Esophagus (tissue), 2 donors: ENCODE measurements at regions not wholly inside any gene's neighbourhood (a gene's known extent, or its start where the extent isn't known, plus 50 kb on each side); places are given as distances from the start of the nearest gene placed in this dataset.

Experiments
- H3K27ac ChIP-seq, 2 donors: one replicate each; pipeline ENCODE4 v1.5.1; 2013; ENCODE audit warnings: low read depth in 2 of 2, mild to moderate bottlenecking in 2 of 2, inconsistent platforms in 1 of 2, low read length in 1 of 2, moderate library complexity in 1 of 2
- H3K27me3 ChIP-seq, 2 donors: one replicate each; pipeline ENCODE4 v1.6.1; 2013; ENCODE audit warnings: low read length in 2 of 2, control low read depth in 1 of 2, mild to moderate bottlenecking in 1 of 2; ENCODE audit not compliant: insufficient read depth in 2 of 2, control insufficient read depth in 1 of 2
- H3K36me3 ChIP-seq, 2 donors: one replicate each; pipeline ENCODE4 v1.6.1; 2013; ENCODE audit warnings: low read length in 1 of 2; ENCODE audit not compliant: control insufficient read depth in 2 of 2, insufficient read depth in 2 of 2
- H3K4me1 ChIP-seq, 2 donors: one replicate each; pipeline ENCODE4 v1.6.1; 2013; ENCODE audit warnings: low read length in 1 of 2; ENCODE audit not compliant: control insufficient read depth in 2 of 2, insufficient read depth in 2 of 2
- H3K4me3 ChIP-seq, 2 donors: one replicate each; pipeline ENCODE4 v1.5.1; 2013; ENCODE audit warnings: low read length in 2 of 2, mild to moderate bottlenecking in 2 of 2, low read depth in 1 of 2, moderate library complexity in 1 of 2
- H3K9me3 ChIP-seq, 2 donors: one replicate each; pipeline ENCODE4 v1.6.1; 2013; ENCODE audit warnings: mild to moderate bottlenecking in 2 of 2, low read depth in 1 of 2, low read length in 1 of 2, moderate library complexity in 1 of 2; ENCODE audit not compliant: control insufficient read depth in 2 of 2, insufficient read depth in 1 of 2
- WGBS, 2 donors: extraction: QIAGEN DNeasy Blood & Tissue Kit; methylation state at CpG; one replicate each; pipeline ENCODE4 v1.1.7; 2013; 5-methylcytosine and 5-hydroxymethylcytosine counted together
- donor health status: healthy with polysubstance abuse.
- donor health status: Bipolar disorder and iron deficiency.

DNA sequence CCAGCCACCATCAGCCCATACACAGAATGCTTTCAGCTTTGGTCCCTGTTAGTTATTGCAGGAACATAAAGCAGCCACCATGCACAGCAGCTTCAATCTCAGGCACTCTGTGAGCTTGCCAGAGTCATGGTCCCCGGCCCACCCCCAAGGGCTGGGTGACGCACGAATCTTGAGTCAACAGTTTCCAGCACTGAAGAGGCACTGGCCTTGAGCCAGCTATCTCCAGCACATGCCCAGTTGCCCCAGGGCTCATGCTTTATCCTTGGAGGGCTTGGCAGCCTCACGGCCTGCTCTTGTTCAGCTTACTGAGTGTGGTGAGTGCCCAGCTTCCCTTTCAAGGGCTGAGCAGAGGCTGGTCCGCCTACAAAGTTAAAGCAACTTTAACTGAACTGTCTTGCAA, 200.7 kb upstream of the RAB4A start:
- Histone ChIP-seq H3K9me3 (no peaks in the 10 kb centered on the region), H3K4me3 (no peak overlapping the region), H3K36me3 (no peaks in the 10 kb centered on the region), H3K27me3 (no peaks in the 10 kb centered on the region), H3K27ac (no peak overlapping the region), H3K4me1 (peaks cover 3 to 10% of the 10 kb centered on the region in 2 donors)
- 26 to 28% methylated on average over 5 of the region's 5 CpGs for WGBS, 2 donors

DNA sequence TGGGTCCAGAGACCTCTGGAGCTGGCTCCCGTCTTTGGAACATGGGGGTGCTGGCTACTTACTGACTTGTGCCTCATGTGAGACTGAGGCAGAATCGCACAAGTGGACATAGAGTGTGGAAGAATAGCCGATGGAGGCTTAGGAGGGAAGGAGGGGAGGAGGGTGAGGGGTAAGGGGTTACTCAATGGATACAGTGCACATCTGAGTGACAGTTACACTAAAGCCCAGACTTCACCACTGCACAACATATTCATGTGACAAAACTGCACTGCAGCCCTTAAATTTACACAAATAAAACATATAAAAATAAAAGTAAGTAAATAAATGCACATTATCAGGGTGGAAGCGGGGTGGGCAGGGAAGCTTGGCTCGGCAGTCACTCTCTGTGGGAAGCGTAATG, 197.7 kb upstream of the RAB4A start:
- H3K4me3 ChIP-seq: no peak overlapping the region
- H3K4me1 ChIP-seq: peaks cover 3 to 4% of the 10 kb centered on the region in 2 donors
- WGBS, 2 donors: 90 to 96% methylated on average over 6 of the region's 6 CpGs

DNA sequence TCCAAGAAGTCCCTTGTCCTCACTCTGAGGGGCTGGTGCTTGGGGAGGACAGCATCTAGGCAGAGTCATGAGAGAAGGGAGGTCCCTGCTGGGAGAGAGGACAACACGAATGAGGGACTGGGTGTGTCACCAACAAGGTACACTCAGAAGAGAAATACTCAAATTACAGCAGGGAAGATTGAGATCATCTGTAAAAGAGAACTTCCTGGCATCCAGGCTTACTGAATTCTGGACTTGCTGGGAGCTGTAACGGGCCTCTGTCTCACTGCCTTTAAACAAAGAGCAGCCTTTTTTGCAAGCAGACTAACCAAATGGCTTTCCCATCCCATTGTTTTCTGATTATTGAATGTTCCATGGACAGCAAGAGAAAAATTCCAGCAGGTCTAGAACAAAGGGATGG, 195.7 kb upstream of the RAB4A start:
- H3K9me3 ChIP-seq: no peaks in the 10 kb centered on the region
- no peak overlapping the region for H3K27ac ChIP-seq
- WGBS, 2 donors: 51 to 56% methylated on average over 2 of the region's 2 CpGs
- H3K27me3 ChIP-seq: no peaks in the 10 kb centered on the region
- H3K4me1 ChIP-seq: peaks cover under 1 to 3% of the 10 kb centered on the region in 2 donors
- no peak overlapping the region for H3K4me3 ChIP-seq
- H3K36me3 ChIP-seq: no peaks in the 10 kb centered on the region

More for the DNA sequence above, 197.7 kb upstream of the RAB4A start:
- Histone ChIP-seq H3K27me3 (no peaks in the 10 kb centered on the region), H3K27ac (no peak overlapping the region), H3K36me3 (no peaks in the 10 kb centered on the region), H3K9me3 (no peaks in the 10 kb centered on the region)

DNA sequence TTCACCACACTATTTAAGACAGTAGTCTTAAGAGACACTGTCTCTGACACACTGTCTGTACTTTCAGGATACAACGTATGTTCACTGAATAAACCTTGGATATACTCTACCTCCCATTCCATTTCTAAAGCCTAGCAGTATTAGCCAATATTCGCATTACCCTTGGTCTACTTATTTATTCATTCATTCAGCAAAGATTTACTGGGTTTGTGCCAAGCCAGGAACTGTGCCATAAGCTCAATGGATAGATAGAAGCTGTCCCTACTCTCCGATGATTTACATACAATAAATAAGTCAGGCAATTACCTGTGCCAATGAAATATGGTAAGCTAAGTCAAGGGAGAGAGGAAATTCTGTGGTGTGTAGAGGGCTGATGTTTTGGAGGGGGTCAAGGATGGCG, 195.2 kb upstream of the RAB4A start:
- Histone ChIP-seq H3K27me3 (no peaks in the 10 kb centered on the region), H3K4me3 (no peak overlapping the region), H3K27ac (no peak overlapping the region), H3K36me3 (no peaks in the 10 kb centered on the region), H3K9me3 (no peaks in the 10 kb centered on the region), H3K4me1 (no peaks in the 10 kb centered on the region)
- WGBS, 2 donors: 58 to 69% methylated on average over 4 of the region's 4 CpGs

DNA sequence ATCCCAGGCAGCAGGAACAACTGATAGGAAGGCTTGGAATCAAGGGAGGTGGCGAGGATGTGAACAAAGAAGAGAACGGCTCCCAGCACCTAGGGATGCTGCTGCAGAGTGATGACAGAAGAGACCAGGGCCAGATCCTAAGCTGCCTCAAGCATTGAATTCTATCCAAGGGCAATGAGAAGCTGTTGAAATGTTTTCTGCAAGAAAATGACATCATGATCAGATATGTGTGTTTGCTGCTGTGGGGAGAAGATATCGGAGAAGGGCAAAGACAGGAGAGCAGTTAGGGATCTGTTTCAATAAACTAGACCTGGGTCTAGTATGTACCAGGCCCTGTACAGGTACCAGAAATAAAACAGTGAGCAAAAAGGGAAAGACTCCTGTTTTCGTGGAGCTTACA, 194.7 kb upstream of the RAB4A start:
- no peaks in the 10 kb centered on the region for H3K36me3 ChIP-seq
- no peak overlapping the region for H3K27ac ChIP-seq
- 74 to 85% methylated on average over 4 of the region's 4 CpGs for WGBS, 2 donors
- no peak overlapping the region for H3K4me3 ChIP-seq
- H3K4me1 ChIP-seq: no peaks in the 10 kb centered on the region
- H3K27me3 ChIP-seq: no peaks in the 10 kb centered on the region
- no peaks in the 10 kb centered on the region for H3K9me3 ChIP-seq

DNA sequence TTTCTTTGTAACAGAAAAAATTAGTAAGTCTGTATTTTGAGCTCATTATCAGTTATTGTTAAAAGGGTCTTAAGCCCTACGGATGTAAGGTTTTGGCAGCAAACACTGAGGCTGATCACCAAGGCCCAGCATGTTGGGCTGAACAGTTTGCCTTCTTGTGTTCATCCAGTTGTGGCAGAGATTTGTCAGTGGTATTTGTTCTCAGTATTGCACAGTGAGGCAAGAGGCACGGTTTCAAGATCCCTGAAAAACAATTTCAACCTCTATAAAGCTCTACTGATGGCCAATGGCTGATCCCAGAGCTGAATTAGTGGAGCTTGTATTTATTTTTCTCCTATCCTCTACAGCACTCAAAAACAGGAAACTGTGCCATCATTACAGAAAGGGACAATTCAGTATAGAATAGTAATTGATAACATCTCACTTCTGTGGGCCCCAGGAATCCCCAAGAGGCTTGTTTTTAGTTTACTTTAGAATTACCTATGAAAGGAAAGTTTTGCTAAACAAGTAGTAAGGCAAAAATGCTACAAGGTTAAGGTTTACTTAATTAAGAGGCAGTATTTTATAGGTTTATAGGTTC, 191.8 kb upstream of the RAB4A start:
- Histone ChIP-seq H3K27me3 (no peaks in the 10 kb centered on the region), H3K4me3 (no peak overlapping the region), H3K9me3 (peaks cover 5 to 10% of the 10 kb centered on the region in 2 donors), H3K4me1 (no peaks in the 10 kb centered on the region), H3K36me3 (no peaks in the 10 kb centered on the region), H3K27ac (no peak overlapping the region)
- WGBS, 2 donors: 69 to 73% methylated on average over 2 of the region's 2 CpGs

DNA sequence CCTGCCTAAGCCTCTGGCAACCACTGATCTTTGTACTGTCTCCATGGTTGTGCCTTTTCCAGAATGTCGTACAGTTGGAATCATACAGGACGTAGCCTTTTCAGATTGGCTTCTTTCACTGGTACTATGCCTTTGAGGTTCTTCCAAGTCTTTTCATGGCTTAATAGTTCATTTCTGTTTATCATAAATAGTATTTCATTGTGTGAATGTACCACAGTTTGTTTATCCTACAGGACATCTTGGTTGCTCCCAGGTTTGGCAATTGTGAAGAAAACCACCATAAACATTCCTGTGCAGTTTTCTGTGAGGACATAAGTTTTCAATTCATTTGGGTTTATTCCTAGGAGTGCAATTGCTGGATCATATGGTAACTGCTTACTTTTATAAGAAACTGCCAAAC, 190.6 kb upstream of the RAB4A start:
- H3K27me3 ChIP-seq: no peaks in the 10 kb centered on the region
- no peaks in the 10 kb centered on the region for H3K4me1 ChIP-seq
- H3K27ac ChIP-seq: no peak overlapping the region
- WGBS, 2 donors: 61 to 81% methylated on average over 2 of the region's 2 CpGs
- no peaks in the 10 kb centered on the region for H3K36me3 ChIP-seq
- H3K4me3 ChIP-seq: no peak overlapping the region
- H3K9me3 ChIP-seq: peaks cover 5 to 10% of the 10 kb centered on the region in 2 donors

DNA sequence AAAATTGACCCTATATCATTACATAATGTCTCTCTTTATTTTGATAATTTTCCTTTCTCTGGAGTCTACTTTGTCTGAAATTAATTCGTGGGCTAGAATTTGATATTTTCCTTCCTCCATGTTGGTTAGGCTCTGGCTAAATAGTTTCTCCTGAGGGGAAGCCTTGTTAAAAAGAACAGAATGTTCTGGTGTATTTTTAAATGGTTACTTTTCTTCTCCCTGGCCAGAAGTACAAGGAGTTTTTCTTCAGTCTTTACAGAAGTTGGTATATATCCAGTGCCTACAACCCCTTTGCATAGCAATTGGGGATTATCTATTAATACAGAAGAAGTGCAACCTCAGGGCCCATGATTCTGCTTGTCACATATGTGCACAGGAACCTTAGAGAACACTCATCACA, 185.6 kb upstream of the RAB4A start:
- no peak overlapping the region for H3K4me3 ChIP-seq
- WGBS, 2 donors: 76 to 88% methylated on average over 1 of the region's 1 CpG
- H3K27ac ChIP-seq: no peak overlapping the region
- peaks cover 5 to 10% of the 10 kb centered on the region in 2 donors for H3K9me3 ChIP-seq
- H3K4me1 ChIP-seq: no peaks in the 10 kb centered on the region
- no peaks in the 10 kb centered on the region for H3K27me3 ChIP-seq
- no peaks in the 10 kb centered on the region for H3K36me3 ChIP-seq

DNA sequence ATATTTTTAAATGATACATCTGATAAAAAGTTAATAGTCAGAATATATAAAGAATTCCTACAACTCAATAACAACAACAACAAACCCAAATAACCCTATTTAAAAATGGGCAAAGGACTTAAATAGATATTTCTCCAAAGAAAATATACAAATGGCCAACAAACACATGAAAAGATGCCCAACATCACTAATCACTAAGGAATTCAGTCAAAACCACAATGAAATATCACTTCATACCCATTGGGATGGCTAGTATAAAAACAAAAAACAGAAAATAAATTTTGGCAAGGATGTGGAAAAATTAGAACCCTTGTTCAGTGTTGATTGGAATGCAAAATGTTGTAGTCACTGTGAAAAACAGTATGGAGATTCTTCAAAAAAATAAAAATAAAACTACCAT, 184.8 kb upstream of the RAB4A start:
- H3K27ac ChIP-seq: no peak overlapping the region
- no peaks in the 10 kb centered on the region for H3K4me1 ChIP-seq
- H3K27me3 ChIP-seq: no peaks in the 10 kb centered on the region
- no peaks in the 10 kb centered on the region for H3K36me3 ChIP-seq
- peaks cover 5 to 10% of the 10 kb centered on the region in 2 donors for H3K9me3 ChIP-seq
- no peak overlapping the region for H3K4me3 ChIP-seq

DNA sequence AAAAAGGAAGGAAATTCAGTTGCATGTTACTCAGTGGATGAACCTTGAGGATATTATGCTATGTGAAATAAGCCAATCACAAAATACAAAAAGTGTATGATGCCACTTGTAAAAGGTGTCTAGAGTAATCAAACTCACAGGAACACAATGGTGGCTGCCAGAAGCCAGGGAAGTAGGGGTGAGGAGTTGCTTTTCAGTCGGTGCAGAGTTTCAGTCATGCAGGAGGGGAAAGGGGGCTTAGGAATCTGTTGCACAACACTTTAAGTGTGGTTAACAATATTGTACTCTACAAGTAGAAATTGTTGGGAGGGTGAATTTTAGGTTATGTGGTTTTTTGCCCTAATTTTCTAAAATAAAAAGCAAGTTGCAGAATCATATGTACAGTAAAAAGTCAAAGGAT, 184.2 kb upstream of the RAB4A start:
- no peaks in the 10 kb centered on the region for H3K27me3 ChIP-seq
- H3K36me3 ChIP-seq: no peaks in the 10 kb centered on the region
- no peak overlapping the region for H3K4me3 ChIP-seq
- WGBS, 2 donors: 39 to 44% methylated on average over 1 of the region's 1 CpG
- no peaks in the 10 kb centered on the region for H3K4me1 ChIP-seq
- peaks cover 5 to 10% of the 10 kb centered on the region in 2 donors for H3K9me3 ChIP-seq
- no peak overlapping the region for H3K27ac ChIP-seq
